ENCODE measurements at regions not wholly inside any gene's neighbourhood (a gene's known extent, or its start where the extent isn't known, plus 50 kb on each side); places are given as distances from the start of the nearest gene placed in this dataset.

DNA sequence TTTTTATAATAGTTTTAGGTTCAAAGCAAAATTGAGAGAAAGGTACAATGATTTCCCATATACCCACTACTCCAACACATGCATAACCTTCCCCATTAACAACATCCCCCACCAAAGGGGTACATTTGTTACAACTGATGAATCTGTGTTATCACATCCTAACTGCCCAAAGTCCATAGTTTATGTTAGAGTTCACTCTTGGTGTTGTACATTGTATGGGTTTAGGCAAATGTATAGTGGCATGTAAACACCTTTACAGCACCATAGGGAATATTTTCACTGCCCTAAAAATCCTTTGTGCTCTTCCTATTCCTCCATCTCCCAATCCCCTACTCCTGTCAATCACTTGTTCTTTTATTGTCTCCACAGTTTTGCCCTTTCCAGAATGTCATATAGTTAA, 471.6 kb downstream of the CPS1 start:
- intact Hi-C loops (cut with DNase I) = no loop called here
- Histone ChIP-seq H3K4me3 (no peak overlapping the region), H3K4me1 (no peaks in the 10 kb centered on the region), H3K27ac (no peak overlapping the region), H3K9me3 (peaks cover 0 to 40% (median 20%) of the 10 kb centered on the region in 11 donors), H3K27me3 (no peaks in the 10 kb centered on the region), H3K36me3 (no peaks in the 10 kb centered on the region)
- no peak for ATAC-seq
- no peak for DNase-seq
- no peak for TF ChIP-seq CTCF (IDR thresholded peaks at IDR 0.05)

DNA sequence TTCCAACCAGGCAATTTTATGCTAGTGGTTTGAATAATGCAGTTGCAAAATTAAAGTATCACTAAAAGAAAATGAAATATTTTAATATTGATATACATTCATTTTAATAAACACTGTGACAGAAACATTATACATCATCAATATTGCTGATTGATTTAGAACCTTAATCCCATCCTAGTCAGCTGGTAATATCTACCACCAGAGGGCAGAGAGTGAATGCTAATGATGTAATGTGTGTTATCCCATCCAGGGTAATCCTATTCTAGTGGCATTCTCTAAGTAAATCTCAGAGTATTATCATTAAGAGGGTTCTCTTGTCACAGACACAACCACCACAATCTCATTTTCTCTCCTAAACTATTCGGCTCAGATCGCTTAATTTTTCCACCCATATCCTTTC, 477.4 kb downstream of the CPS1 start:
- no peak overlapping the region for H3K27ac ChIP-seq
- DNase-seq = no peak
- H3K9me3 ChIP-seq = no peaks in the 10 kb centered on the region
- WGBS, 2 donors = 22 to 34% methylated on average over 2 of the region's 2 CpGs
- intact Hi-C loops (cut with DNase I) = loop anchor here in 2 of 10 donors (5.0 kb wide), 2 partner anchors 124 to 371 kb away; no protein-coding TSS in a partner anchor
- H3K4me3 ChIP-seq = no peak overlapping the region
- no peak for ATAC-seq
- H3K36me3 ChIP-seq = no peaks in the 10 kb centered on the region
- no peaks in the 10 kb centered on the region for H3K4me1 ChIP-seq
- H3K27me3 ChIP-seq = no peaks in the 10 kb centered on the region
- TF ChIP-seq CTCF (IDR thresholded peaks at IDR 0.05) = peak in 6 of 9 donors; percentile 17 to 51 (median 26)

- DNase-seq = peak in 1 of 2 donors; percentile 5
- no peaks in the 10 kb centered on the region for H3K9me3 ChIP-seq
- no peak overlapping the region for H3K27ac ChIP-seq
- H3K36me3 ChIP-seq = no peaks in the 10 kb centered on the region
- 53 to 62% methylated on average over 4 of the region's 4 CpGs for WGBS, 2 donors
- peak in 7 of 9 donors; percentile 40 to 68 (median 55) for TF ChIP-seq CTCF (IDR thresholded peaks at IDR 0.05)
- no peaks in the 10 kb centered on the region for H3K4me1 ChIP-seq
- no peak overlapping the region for H3K4me3 ChIP-seq
- intact Hi-C loops (cut with DNase I) = loop anchor here in 7 of 10 donors (2.0 to 5.0 kb wide), 2 partner anchors 373 to 417 kb away; no protein-coding TSS in a partner anchor
- no peak for ATAC-seq
- no peaks in the 10 kb centered on the region for H3K27me3 ChIP-seq
These were observed 479.3 kb downstream of the CPS1 start for GRCh38 chr2:211035548-211036185.

- H3K9me3 ChIP-seq = no peaks in the 10 kb centered on the region
- H3K36me3 ChIP-seq = no peaks in the 10 kb centered on the region
- 71 to 80% methylated on average over 2 of the region's 2 CpGs for WGBS, 2 donors
- H3K4me3 ChIP-seq = no peak overlapping the region
- peaks cover 0 to 7% (median 0%) of the 10 kb centered on the region in 7 donors for H3K27me3 ChIP-seq
- DNase-seq = no peak
- no peaks in the 10 kb centered on the region for H3K4me1 ChIP-seq
- intact Hi-C loops (cut with DNase I) = no loop called here
- H3K27ac ChIP-seq = no peak overlapping the region
- ATAC-seq = no peak
- TF ChIP-seq CTCF (IDR thresholded peaks at IDR 0.05) = no peak
These were observed 488.6 kb downstream of the CPS1 start for GRCh38 chr2:211045025-211045424.
